GM23338 (cell line): ENCODE measurements at regions not wholly inside any gene's neighbourhood (a gene's known extent, or its start where the extent isn't known, plus 50 kb on each side); places are given as distances from the start of the nearest gene placed in this dataset.

Source experiments
- ATAC-seq: fragments of 200-7000 bp; cut with Tn5 transposase; 3 replicates; pipeline ENCODE4 v1.9.1; 2020
- DNase-seq: peaks from one replicate; pipeline ENCODE4 v3.0.0-alpha.2; 2015; ENCODE audit warnings: low spot score
- H2AFZ ChIP-seq: fragments of 200-600 bp; sonication (generic); 2 replicates; pipeline ENCODE4 v1.8.0; 2016; ENCODE audit warnings: antibody characterized with exemption, mild to moderate bottlenecking, moderate library complexity
- H3F3A ChIP-seq: fragments of 200-600 bp; sonication (generic); replicated peaks from 2 replicates; pipeline ENCODE4 v1.8.0; 2017; ENCODE audit warnings: antibody characterized with exemption, mixed run types, low read depth
- H3K27ac ChIP-seq: fragments of 200-600 bp; sonication (generic); 2 replicates; pipeline ENCODE4 v1.6.1; 2016; ENCODE audit warnings: low read depth
- H3K27me3 ChIP-seq: fragments of 200-600 bp; sonication (generic); 2 replicates; pipeline ENCODE4 v1.8.0; 2016; ENCODE audit warnings: mild to moderate bottlenecking, mixed run types, moderate library complexity; ENCODE audit not compliant: insufficient read depth
- H3K36me3 ChIP-seq: fragments of 200-600 bp; sonication (generic); 2 replicates; pipeline ENCODE4 v1.8.0; 2016; ENCODE audit warnings: mild to moderate bottlenecking; ENCODE audit not compliant: insufficient read depth
- H3K4me1 ChIP-seq: fragments of 200-600 bp; sonication (generic); 2 replicates; pipeline ENCODE4 v1.8.0; 2016; ENCODE audit warnings: mild to moderate bottlenecking, moderate library complexity; ENCODE audit not compliant: insufficient read depth
- H3K4me2 ChIP-seq: fragments of 200-600 bp; sonication (generic); 2 replicates; pipeline ENCODE4 v1.7.1; 2017; ENCODE audit warnings: mixed run types
- H3K4me3 ChIP-seq: fragments of 200-600 bp; sonication (generic); 2 replicates; pipeline ENCODE4 v1.6.1; 2016; ENCODE audit warnings: mixed run types
- H3K79me2 ChIP-seq: fragments of 200-600 bp; sonication (generic); replicated peaks from 2 replicates; pipeline ENCODE4 v1.8.0; 2017; ENCODE audit warnings: mild to moderate bottlenecking; ENCODE audit not compliant: insufficient read depth
- H3K9me2 ChIP-seq: fragments of 200-600 bp; sonication (generic); 2 replicates; pipeline ENCODE4 v1.8.0; 2017; ENCODE audit not compliant: insufficient read depth
- H4K20me1 ChIP-seq: fragments of 200-600 bp; sonication (generic); replicated peaks from 2 replicates; pipeline ENCODE4 v1.8.0; 2017; ENCODE audit warnings: mild to moderate bottlenecking; ENCODE audit not compliant: insufficient read depth
- H3K27ac Mint-ChIP-seq: 2 replicates; pipeline ENCODE4 v1.8.0; 2020; ENCODE audit warnings: inconsistent platforms, mild to moderate bottlenecking, moderate library complexity, mixed read lengths
- H3K27me3 Mint-ChIP-seq: 3 replicates; pipeline ENCODE4 v1.8.0; 2022; ENCODE audit warnings: low read depth, mild to moderate bottlenecking, moderate library complexity, mixed read lengths, inconsistent platforms; ENCODE audit not compliant: insufficient read depth, poor library complexity
- H3K36me3 Mint-ChIP-seq: 3 replicates; pipeline ENCODE4 v1.8.0; 2021; ENCODE audit warnings: low read depth, mild to moderate bottlenecking, inconsistent platforms, moderate library complexity, mixed read lengths
- H3K4me1 Mint-ChIP-seq: 3 replicates; pipeline ENCODE4 v1.8.0; 2020; ENCODE audit warnings: mild to moderate bottlenecking, inconsistent platforms, mixed read lengths
- H3K4me3 Mint-ChIP-seq: 3 replicates; pipeline ENCODE4 v1.8.0; 2021; ENCODE audit warnings: moderate library complexity, mild to moderate bottlenecking, inconsistent platforms, mixed read lengths
- H3K9me3 Mint-ChIP-seq: 3 replicates; pipeline ENCODE4 v1.8.0; 2020; ENCODE audit warnings: moderate library complexity, mild to moderate bottlenecking, inconsistent platforms, mixed read lengths
- EZH2phosphoT487 ChIP-seq: fragments of 200-600 bp; sonication (generic); IDR thresholded peaks from one replicate; pipeline ENCODE4 v1.8.1; 2018; ENCODE audit warnings: antibody characterized with exemption; ENCODE audit not compliant: unreplicated experiment
- NANOG ChIP-seq: IDR thresholded peaks from 2 replicates; pipeline ENCODE4 v1.6.1; 2016; ENCODE audit warnings: antibody characterized with exemption, borderline replicate concordance
- POLR2AphosphoS5 ChIP-seq: IDR thresholded peaks from 2 replicates; pipeline ENCODE4 v1.6.1; 2016; ENCODE audit warnings: antibody characterized with exemption, low read depth
- STAT1 ChIP-seq: IDR thresholded peaks from one replicate; pipeline ENCODE4 v1.6.1; 2016; ENCODE audit warnings: antibody characterized with exemption; ENCODE audit not compliant: unreplicated experiment
- TF ChIP-seq, protein P1 (sequence below): IDR thresholded peaks from 2 replicates; pipeline ENCODE4 v1.6.1; 2016; ENCODE audit warnings: antibody characterized with exemption
- TF ChIP-seq, protein P2 (sequence below), 2 experiments: fragments of 200-600 bp in 1 of 2; sonication (generic) in 1 of 2; conservative IDR thresholded peaks; 2 replicates each; pipeline versions ENCODE4 v1.5.1 to v1.6.1; 2016 to 2017; ENCODE audit warnings: antibody characterized with exemption in 2 of 2, low read depth in 2 of 2, mild to moderate bottlenecking in 2 of 2, moderate library complexity in 1 of 2
- TF ChIP-seq, protein P3 (sequence below): fragments of 250-450 bp; sonication (Bioruptor Pico); IDR thresholded peaks from 2 replicates; pipeline ENCODE4 v1.5.0; 2020; ENCODE audit warnings: mild to moderate bottlenecking, moderate library complexity
- TF ChIP-seq, protein P4 (sequence below): IDR thresholded peaks from one replicate; pipeline ENCODE4 v1.6.1; 2018; ENCODE audit warnings: antibody characterized with exemption; ENCODE audit not compliant: unreplicated experiment

DNA sequence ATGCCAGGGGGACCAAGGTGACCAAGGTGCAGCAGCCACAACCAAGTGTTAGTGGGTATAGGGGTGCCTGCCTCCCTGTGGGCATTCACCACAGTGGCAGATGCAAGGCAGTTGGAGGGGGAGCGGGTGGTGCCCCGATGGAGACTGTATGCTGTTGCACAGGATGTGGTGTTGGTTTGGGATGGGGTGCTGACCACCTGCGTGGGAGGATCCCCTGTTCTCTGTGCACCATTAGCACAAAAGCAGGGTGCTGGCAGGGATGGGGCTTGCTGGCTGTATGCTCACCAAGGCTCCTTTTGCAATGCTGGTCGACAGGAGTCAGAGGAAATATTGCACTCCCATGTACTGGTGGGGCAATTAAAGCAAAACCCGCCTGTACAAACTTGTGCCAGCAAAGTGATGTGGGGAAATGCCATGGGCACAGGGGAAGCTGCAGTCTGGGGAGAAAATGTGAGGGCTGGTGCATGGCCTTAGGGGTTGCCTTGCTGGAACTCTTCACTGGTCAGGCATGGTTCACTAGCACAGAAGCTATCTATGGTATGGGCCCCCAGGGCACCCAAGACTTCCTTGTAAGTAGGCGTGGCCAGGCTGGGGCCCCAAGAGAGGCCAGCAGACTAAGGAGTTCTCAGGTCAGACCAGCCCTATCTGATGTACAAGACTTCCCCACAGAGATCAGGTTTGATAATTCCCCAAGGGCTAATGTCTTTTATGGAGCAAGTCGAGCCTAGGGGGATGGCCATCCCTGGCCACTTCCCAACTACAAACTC lies 51.9 kb upstream of the GNAT3 start:
- Histone ChIP-seq H3K79me2 (no peaks in the 10 kb centered on the region), H3K4me2 (no peak overlapping the region), H3K27ac (no peak overlapping the region), H3K4me3 (no peak overlapping the region), H3K9me2 (no peaks in the 10 kb centered on the region), H3F3A (no peaks in the 10 kb centered on the region), H2AFZ (no peak overlapping the region), H4K20me1 (no peaks in the 10 kb centered on the region; the same call in 1 of the 2 replicates), H3K27me3 (no peaks in the 10 kb centered on the region), H3K4me1 (no peaks in the 10 kb centered on the region), H3K36me3 (no peaks in the 10 kb centered on the region)
- peaks cover 2% of the 10 kb centered on the region for H3K27me3 Mint-ChIP-seq
- peaks cover 8% of the 10 kb centered on the region; the same call in 2 of the 3 replicates for H3K9me3 Mint-ChIP-seq
- H3K4me3 Mint-ChIP-seq = no peak overlapping the region
- H3K4me1 Mint-ChIP-seq = no peaks in the 10 kb centered on the region
- no peak overlapping the region for H3K27ac Mint-ChIP-seq
- TF ChIP-seq EZH2phosphoT487 (no peak), STAT1 (no peak), POLR2AphosphoS5 (no peak), NANOG (no peak)
- TF ChIP-seq, protein P1, sequence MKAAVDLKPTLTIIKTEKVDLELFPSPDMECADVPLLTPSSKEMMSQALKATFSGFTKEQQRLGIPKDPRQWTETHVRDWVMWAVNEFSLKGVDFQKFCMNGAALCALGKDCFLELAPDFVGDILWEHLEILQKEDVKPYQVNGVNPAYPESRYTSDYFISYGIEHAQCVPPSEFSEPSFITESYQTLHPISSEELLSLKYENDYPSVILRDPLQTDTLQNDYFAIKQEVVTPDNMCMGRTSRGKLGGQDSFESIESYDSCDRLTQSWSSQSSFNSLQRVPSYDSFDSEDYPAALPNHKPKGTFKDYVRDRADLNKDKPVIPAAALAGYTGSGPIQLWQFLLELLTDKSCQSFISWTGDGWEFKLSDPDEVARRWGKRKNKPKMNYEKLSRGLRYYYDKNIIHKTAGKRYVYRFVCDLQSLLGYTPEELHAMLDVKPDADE = no peak
- TF ChIP-seq, protein P2, sequence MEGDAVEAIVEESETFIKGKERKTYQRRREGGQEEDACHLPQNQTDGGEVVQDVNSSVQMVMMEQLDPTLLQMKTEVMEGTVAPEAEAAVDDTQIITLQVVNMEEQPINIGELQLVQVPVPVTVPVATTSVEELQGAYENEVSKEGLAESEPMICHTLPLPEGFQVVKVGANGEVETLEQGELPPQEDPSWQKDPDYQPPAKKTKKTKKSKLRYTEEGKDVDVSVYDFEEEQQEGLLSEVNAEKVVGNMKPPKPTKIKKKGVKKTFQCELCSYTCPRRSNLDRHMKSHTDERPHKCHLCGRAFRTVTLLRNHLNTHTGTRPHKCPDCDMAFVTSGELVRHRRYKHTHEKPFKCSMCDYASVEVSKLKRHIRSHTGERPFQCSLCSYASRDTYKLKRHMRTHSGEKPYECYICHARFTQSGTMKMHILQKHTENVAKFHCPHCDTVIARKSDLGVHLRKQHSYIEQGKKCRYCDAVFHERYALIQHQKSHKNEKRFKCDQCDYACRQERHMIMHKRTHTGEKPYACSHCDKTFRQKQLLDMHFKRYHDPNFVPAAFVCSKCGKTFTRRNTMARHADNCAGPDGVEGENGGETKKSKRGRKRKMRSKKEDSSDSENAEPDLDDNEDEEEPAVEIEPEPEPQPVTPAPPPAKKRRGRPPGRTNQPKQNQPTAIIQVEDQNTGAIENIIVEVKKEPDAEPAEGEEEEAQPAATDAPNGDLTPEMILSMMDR (conservative IDR thresholded peaks at IDR 0.05; ENCODE audit: low read depth in 2 of 2) = no peak
- TF ChIP-seq, protein P3, sequence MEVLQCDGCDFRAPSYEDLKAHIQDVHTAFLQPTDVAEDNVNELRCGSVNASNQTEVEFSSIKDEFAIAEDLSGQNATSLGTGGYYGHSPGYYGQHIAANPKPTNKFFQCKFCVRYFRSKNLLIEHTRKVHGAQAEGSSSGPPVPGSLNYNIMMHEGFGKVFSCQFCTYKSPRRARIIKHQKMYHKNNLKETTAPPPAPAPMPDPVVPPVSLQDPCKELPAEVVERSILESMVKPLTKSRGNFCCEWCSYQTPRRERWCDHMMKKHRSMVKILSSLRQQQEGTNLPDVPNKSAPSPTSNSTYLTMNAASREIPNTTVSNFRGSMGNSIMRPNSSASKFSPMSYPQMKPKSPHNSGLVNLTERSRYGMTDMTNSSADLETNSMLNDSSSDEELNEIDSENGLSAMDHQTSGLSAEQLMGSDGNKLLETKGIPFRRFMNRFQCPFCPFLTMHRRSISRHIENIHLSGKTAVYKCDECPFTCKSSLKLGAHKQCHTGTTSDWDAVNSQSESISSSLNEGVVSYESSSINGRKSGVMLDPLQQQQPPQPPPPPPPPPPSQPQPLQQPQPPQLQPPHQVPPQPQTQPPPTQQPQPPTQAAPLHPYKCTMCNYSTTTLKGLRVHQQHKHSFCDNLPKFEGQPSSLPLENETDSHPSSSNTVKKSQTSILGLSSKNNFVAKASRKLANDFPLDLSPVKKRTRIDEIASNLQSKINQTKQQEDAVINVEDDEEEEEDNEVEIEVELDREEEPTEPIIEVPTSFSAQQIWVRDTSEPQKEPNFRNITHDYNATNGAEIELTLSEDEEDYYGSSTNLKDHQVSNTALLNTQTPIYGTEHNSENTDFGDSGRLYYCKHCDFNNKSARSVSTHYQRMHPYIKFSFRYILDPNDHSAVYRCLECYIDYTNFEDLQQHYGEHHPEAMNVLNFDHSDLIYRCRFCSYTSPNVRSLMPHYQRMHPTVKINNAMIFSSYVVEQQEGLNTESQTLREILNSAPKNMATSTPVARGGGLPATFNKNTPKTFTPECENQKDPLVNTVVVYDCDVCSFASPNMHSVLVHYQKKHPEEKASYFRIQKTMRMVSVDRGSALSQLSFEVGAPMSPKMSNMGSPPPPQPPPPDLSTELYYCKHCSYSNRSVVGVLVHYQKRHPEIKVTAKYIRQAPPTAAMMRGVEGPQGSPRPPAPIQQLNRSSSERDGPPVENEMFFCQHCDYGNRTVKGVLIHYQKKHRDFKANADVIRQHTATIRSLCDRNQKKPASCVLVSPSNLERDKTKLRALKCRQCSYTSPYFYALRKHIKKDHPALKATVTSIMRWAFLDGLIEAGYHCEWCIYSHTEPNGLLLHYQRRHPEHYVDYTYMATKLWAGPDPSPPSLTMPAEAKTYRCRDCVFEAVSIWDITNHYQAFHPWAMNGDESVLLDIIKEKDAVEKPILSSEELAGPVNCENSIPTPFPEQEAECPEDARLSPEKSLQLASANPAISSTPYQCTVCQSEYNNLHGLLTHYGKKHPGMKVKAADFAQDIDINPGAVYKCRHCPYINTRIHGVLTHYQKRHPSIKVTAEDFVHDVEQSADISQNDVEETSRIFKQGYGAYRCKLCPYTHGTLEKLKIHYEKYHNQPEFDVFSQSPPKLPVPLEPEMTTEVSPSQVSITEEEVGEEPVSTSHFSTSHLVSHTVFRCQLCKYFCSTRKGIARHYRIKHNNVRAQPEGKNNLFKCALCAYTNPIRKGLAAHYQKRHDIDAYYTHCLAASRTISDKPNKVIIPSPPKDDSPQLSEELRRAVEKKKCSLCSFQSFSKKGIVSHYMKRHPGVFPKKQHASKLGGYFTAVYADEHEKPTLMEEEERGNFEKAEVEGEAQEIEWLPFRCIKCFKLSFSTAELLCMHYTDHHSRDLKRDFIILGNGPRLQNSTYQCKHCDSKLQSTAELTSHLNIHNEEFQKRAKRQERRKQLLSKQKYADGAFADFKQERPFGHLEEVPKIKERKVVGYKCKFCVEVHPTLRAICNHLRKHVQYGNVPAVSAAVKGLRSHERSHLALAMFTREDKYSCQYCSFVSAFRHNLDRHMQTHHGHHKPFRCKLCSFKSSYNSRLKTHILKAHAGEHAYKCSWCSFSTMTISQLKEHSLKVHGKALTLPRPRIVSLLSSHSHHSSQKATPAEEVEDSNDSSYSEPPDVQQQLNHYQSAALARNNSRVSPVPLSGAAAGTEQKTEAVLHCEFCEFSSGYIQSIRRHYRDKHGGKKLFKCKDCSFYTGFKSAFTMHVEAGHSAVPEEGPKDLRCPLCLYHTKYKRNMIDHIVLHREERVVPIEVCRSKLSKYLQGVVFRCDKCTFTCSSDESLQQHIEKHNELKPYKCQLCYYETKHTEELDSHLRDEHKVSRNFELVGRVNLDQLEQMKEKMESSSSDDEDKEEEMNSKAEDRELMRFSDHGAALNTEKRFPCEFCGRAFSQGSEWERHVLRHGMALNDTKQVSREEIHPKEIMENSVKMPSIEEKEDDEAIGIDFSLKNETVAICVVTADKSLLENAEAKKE (CRISPR knock-in tag) = no peak
- TF ChIP-seq, protein P4, sequence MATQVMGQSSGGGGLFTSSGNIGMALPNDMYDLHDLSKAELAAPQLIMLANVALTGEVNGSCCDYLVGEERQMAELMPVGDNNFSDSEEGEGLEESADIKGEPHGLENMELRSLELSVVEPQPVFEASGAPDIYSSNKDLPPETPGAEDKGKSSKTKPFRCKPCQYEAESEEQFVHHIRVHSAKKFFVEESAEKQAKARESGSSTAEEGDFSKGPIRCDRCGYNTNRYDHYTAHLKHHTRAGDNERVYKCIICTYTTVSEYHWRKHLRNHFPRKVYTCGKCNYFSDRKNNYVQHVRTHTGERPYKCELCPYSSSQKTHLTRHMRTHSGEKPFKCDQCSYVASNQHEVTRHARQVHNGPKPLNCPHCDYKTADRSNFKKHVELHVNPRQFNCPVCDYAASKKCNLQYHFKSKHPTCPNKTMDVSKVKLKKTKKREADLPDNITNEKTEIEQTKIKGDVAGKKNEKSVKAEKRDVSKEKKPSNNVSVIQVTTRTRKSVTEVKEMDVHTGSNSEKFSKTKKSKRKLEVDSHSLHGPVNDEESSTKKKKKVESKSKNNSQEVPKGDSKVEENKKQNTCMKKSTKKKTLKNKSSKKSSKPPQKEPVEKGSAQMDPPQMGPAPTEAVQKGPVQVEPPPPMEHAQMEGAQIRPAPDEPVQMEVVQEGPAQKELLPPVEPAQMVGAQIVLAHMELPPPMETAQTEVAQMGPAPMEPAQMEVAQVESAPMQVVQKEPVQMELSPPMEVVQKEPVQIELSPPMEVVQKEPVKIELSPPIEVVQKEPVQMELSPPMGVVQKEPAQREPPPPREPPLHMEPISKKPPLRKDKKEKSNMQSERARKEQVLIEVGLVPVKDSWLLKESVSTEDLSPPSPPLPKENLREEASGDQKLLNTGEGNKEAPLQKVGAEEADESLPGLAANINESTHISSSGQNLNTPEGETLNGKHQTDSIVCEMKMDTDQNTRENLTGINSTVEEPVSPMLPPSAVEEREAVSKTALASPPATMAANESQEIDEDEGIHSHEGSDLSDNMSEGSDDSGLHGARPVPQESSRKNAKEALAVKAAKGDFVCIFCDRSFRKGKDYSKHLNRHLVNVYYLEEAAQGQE = no peak
- peaks cover 3% of the 10 kb centered on the region; the same call in 1 of the 3 replicates for H3K36me3 Mint-ChIP-seq
- DNase-seq (no peak), ATAC-seq (no peak)
